ENCODE measurements at regions not wholly inside any gene's neighbourhood (a gene's known extent, or its start where the extent isn't known, plus 50 kb on each side); places are given as distances from the start of the nearest gene placed in this dataset.

DNA sequence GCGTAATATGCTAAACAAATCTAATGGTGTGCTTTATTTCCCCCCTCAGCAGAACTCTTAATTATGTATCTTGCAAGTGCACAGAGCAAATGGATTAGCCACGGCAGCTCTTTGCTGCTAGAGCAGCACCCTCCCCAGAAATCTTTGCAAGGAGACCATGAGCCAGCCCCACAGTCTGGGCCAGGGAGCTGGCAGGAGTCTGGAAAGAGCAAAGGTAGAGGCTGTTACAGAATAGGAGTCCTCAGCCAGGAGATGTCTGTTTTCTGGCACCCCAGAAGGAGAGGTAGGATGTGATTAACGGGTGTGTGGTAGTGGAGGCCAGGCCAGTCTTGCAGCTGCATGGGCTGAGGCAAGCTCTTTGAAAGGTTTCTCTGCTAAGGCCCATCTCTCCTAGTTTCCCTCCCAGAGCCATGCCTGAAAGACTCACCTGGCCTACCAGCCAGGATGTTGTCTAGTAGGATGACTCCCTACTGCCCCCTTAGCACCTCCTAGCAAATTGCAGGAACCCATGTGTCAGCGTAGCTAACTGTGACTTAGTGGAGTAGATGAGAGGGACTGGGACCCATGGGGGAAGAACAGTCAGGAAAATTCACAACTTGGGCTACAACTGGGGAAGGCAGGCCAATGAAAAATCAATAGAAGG, 557.2 kb downstream of the BUD13 start:
- Histone ChIP-seq H2AFZ (ENCODE audit: insufficient read depth, low read depth, low read length, poor library complexity, severe bottlenecking) (no peak overlapping the region), H4K20me1 (ENCODE audit: insufficient read depth, low read length) (no peaks in the 10 kb centered on the region), H3K79me2 (ENCODE audit: insufficient read depth, low read length) (no peaks in the 10 kb centered on the region), H3K4me3 (replicated peaks in 1 of 3; ENCODE audit: low read depth in 2 of 3, low read length in 3 of 3) (no peak overlapping the region), H3K9ac (ENCODE audit: insufficient read depth, low read length, poor library complexity, severe bottlenecking) (no peak overlapping the region), H3K9me3 (replicated peaks in 1 of 2; ENCODE audit: control insufficient read depth in 1 of 2, insufficient read depth in 1 of 2, low read length in 2 of 2) (no peaks in the 10 kb centered on the region), H3K4me1 (ENCODE audit: control insufficient read depth in 1 of 2, insufficient read depth in 2 of 2, low read length in 2 of 2) (no peaks in the 10 kb centered on the region), H3K27me3 (ENCODE audit: control insufficient read depth in 2 of 2, insufficient read depth in 2 of 2, low read length in 2 of 2) (no peaks in the 10 kb centered on the region), H3K4me2 (replicated peaks; ENCODE audit: extremely low read depth, low read length, poor library complexity, severe bottlenecking) (no peak overlapping the region), H3K36me3 (replicated peaks in 1 of 2; ENCODE audit: control insufficient read depth in 1 of 2, insufficient read depth in 2 of 2, low read length in 2 of 2) (no peaks in the 10 kb centered on the region), H3K27ac (ENCODE audit: low read depth in 1 of 2, low read length in 2 of 2) (no peak overlapping the region)
- H3K36me3 Mint-ChIP-seq: no peaks in the 10 kb centered on the region
- H3K27ac Mint-ChIP-seq: no peak overlapping the region
- H3K27me3 Mint-ChIP-seq (ENCODE audit: low read depth in 3 of 3): peaks cover 2 to 14% (median 13%) of the 10 kb centered on the region in 3 donors
- WGBS (ENCODE audit: insufficient coverage): no CpG with 5 or more reads among the region's 4 CpGs
- DNase-seq: no peak
- intact Hi-C loops (cut with micrococcal nuclease): no loop called here
- TF ChIP-seq, protein P1, sequence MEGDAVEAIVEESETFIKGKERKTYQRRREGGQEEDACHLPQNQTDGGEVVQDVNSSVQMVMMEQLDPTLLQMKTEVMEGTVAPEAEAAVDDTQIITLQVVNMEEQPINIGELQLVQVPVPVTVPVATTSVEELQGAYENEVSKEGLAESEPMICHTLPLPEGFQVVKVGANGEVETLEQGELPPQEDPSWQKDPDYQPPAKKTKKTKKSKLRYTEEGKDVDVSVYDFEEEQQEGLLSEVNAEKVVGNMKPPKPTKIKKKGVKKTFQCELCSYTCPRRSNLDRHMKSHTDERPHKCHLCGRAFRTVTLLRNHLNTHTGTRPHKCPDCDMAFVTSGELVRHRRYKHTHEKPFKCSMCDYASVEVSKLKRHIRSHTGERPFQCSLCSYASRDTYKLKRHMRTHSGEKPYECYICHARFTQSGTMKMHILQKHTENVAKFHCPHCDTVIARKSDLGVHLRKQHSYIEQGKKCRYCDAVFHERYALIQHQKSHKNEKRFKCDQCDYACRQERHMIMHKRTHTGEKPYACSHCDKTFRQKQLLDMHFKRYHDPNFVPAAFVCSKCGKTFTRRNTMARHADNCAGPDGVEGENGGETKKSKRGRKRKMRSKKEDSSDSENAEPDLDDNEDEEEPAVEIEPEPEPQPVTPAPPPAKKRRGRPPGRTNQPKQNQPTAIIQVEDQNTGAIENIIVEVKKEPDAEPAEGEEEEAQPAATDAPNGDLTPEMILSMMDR (IDR thresholded peaks at IDR 0.05): no peak
- no peaks in the 10 kb centered on the region for H3K4me1 Mint-ChIP-seq
- no peak overlapping the region for H3K4me3 Mint-ChIP-seq
- peaks cover 0 to 5% (median 0%) of the 10 kb centered on the region in 7 donors for H3K9me3 Mint-ChIP-seq

DNA sequence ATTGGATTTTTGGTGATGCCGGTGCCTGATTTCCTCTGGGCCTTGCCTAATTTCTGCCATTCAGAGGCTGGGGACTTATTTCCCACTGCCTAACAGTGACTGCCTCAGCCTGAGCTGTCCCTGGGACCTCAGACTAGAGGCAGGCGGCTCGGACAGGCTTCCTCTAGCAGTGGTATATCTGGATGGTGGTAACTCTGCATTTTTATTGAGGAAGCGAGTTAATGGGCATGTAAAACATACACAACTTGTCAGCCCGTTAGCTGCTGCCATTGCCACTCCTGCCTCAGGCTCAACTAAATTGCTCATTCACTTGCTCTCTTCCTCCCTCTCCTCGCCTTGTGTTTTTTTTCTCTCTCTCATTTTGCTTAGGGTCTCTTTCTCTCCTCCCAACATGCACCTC, 561.6 kb downstream of the BUD13 start:
- no peak overlapping the region for H2AFZ ChIP-seq (ENCODE audit: insufficient read depth, low read depth, low read length, poor library complexity, severe bottlenecking)
- TF ChIP-seq, protein P1 (IDR thresholded peaks at IDR 0.05): no peak
- Mint-ChIP-seq H3K27me3 (ENCODE audit: low read depth in 3 of 3) (peaks cover 2 to 9% (median 5%) of the 10 kb centered on the region in 3 donors), H3K4me1 (no peaks in the 10 kb centered on the region), H3K27ac (no peak overlapping the region), H3K9me3 (no peaks in the 10 kb centered on the region), H3K4me3 (no peak overlapping the region), H3K36me3 (no peaks in the 10 kb centered on the region)
- H3K4me3 ChIP-seq (replicated peaks in 1 of 3; ENCODE audit: low read depth in 2 of 3, low read length in 3 of 3): no peak overlapping the region
- no peak for DNase-seq
- H3K9me3 ChIP-seq (replicated peaks in 1 of 2; ENCODE audit: control insufficient read depth in 1 of 2, insufficient read depth in 1 of 2, low read length in 2 of 2): no peaks in the 10 kb centered on the region
- H3K27ac ChIP-seq (ENCODE audit: low read depth in 1 of 2, low read length in 2 of 2): no peak overlapping the region
- no peak overlapping the region for H3K9ac ChIP-seq (ENCODE audit: insufficient read depth, low read length, poor library complexity, severe bottlenecking)
- no peaks in the 10 kb centered on the region for H3K79me2 ChIP-seq (ENCODE audit: insufficient read depth, low read length)
- H3K36me3 ChIP-seq (replicated peaks in 1 of 2; ENCODE audit: control insufficient read depth in 1 of 2, insufficient read depth in 2 of 2, low read length in 2 of 2): no peaks in the 10 kb centered on the region
- no peaks in the 10 kb centered on the region for H3K27me3 ChIP-seq (ENCODE audit: control insufficient read depth in 2 of 2, insufficient read depth in 2 of 2, low read length in 2 of 2)
- no peaks in the 10 kb centered on the region for H4K20me1 ChIP-seq (ENCODE audit: insufficient read depth, low read length)
- intact Hi-C loops (cut with micrococcal nuclease): no loop called here
- H3K4me2 ChIP-seq (replicated peaks; ENCODE audit: extremely low read depth, low read length, poor library complexity, severe bottlenecking): no peak overlapping the region
- 58% methylated on average over 2 of the region's 6 CpGs for WGBS (ENCODE audit: insufficient coverage)
- no peaks in the 10 kb centered on the region for H3K4me1 ChIP-seq (ENCODE audit: control insufficient read depth in 1 of 2, insufficient read depth in 2 of 2, low read length in 2 of 2)

All from CD14-positive monocyte (primary cell).